ENCODE measurements at regions not wholly inside any gene's neighbourhood (a gene's known extent, or its start where the extent isn't known, plus 50 kb on each side); places are given as distances from the start of the nearest gene placed in this dataset.

- BruUV-seq (replicated peaks), result no TSS peak
- POLR2A ChIA-PET, result no interaction called here
- no peaks in the 10 kb centered on the region for H3K27me3 ChIP-seq (ENCODE audit: control insufficient read depth in 2 of 2, insufficient read depth in 2 of 2, low read length in 2 of 2)
- no peaks in the 10 kb centered on the region for H3K4me1 ChIP-seq (replicated peaks in 1 of 2; ENCODE audit: control insufficient read depth in 2 of 2, insufficient read depth in 2 of 2, low read length in 2 of 2)
- no peak for ATAC-seq
- no peak overlapping the region for H3K9ac ChIP-seq (ENCODE audit: insufficient read depth in 1 of 2, low read depth in 2 of 2, low read length in 2 of 2)
- FAIRE-seq, result no peak
- H4K20me1 ChIP-seq (replicated peaks; ENCODE audit: control insufficient read depth, insufficient read depth, low read length), result no peaks in the 10 kb centered on the region
- no peak overlapping the region for H3K27ac ChIP-seq (ENCODE audit: extremely low read depth, low read depth, low read length)
- no peak overlapping the region for H3K4me3 ChIP-seq
- no peak for DNase-seq (ENCODE audit: extremely low read depth in 1 of 4, low spot score in 3 of 4)
- CTCF ChIA-PET (ENCODE audit: low intra/inter-chr PET ratio), result no interaction called here
- in situ Hi-C loops (cut with MboI), result no loop called here
- no peaks in the 10 kb centered on the region for H3K79me2 ChIP-seq (ENCODE audit: control insufficient read depth, insufficient read depth, low read length)
- TF ChIP-seq, protein P1, sequence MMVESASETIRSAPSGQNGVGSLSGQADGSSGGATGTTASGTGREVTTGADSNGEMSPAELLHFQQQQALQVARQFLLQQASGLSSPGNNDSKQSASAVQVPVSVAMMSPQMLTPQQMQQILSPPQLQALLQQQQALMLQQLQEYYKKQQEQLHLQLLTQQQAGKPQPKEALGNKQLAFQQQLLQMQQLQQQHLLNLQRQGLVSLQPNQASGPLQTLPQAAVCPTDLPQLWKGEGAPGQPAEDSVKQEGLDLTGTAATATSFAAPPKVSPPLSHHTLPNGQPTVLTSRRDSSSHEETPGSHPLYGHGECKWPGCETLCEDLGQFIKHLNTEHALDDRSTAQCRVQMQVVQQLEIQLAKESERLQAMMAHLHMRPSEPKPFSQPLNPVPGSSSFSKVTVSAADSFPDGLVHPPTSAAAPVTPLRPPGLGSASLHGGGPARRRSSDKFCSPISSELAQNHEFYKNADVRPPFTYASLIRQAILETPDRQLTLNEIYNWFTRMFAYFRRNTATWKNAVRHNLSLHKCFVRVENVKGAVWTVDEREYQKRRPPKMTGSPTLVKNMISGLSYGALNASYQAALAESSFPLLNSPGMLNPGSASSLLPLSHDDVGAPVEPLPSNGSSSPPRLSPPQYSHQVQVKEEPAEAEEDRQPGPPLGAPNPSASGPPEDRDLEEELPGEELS (CRISPR knock-in tag; IDR thresholded peaks at IDR 0.05; ENCODE audit: borderline replicate concordance), result no peak
- TF ChIP-seq ZNF282 (CRISPR knock-in tag; IDR thresholded peaks at IDR 0.05), result no peak
- TF ChIP-seq SMARCA5 (IDR thresholded peaks at IDR 0.05), result no peak
- TF ChIP-seq ZNF212 (CRISPR knock-in tag; IDR thresholded peaks at IDR 0.05), result no peak
- TF ChIP-seq, protein P2, sequence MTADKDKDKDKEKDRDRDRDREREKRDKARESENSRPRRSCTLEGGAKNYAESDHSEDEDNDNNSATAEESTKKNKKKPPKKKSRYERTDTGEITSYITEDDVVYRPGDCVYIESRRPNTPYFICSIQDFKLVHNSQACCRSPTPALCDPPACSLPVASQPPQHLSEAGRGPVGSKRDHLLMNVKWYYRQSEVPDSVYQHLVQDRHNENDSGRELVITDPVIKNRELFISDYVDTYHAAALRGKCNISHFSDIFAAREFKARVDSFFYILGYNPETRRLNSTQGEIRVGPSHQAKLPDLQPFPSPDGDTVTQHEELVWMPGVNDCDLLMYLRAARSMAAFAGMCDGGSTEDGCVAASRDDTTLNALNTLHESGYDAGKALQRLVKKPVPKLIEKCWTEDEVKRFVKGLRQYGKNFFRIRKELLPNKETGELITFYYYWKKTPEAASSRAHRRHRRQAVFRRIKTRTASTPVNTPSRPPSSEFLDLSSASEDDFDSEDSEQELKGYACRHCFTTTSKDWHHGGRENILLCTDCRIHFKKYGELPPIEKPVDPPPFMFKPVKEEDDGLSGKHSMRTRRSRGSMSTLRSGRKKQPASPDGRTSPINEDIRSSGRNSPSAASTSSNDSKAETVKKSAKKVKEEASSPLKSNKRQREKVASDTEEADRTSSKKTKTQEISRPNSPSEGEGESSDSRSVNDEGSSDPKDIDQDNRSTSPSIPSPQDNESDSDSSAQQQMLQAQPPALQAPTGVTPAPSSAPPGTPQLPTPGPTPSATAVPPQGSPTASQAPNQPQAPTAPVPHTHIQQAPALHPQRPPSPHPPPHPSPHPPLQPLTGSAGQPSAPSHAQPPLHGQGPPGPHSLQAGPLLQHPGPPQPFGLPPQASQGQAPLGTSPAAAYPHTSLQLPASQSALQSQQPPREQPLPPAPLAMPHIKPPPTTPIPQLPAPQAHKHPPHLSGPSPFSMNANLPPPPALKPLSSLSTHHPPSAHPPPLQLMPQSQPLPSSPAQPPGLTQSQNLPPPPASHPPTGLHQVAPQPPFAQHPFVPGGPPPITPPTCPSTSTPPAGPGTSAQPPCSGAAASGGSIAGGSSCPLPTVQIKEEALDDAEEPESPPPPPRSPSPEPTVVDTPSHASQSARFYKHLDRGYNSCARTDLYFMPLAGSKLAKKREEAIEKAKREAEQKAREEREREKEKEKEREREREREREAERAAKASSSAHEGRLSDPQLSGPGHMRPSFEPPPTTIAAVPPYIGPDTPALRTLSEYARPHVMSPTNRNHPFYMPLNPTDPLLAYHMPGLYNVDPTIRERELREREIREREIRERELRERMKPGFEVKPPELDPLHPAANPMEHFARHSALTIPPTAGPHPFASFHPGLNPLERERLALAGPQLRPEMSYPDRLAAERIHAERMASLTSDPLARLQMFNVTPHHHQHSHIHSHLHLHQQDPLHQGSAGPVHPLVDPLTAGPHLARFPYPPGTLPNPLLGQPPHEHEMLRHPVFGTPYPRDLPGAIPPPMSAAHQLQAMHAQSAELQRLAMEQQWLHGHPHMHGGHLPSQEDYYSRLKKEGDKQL (CRISPR knock-in tag; IDR thresholded peaks at IDR 0.05; ENCODE audit: borderline replicate concordance), result no peak
- TF ChIP-seq, protein P3, sequence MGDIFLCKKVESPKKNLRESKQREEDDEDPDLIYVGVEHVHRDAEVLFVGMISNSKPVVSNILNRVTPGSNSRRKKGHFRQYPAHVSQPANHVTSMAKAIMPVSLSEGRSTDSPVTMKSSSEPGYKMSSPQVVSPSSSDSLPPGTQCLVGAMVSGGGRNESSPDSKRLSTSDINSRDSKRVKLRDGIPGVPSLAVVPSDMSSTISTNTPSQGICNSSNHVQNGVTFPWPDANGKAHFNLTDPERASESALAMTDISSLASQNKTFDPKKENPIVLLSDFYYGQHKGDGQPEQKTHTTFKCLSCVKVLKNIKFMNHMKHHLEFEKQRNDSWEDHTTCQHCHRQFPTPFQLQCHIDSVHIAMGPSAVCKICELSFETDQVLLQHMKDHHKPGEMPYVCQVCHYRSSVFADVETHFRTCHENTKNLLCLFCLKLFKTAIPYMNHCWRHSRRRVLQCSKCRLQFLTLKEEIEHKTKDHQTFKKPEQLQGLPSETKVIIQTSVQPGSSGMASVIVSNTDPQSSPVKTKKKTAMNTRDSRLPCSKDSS (IDR thresholded peaks at IDR 0.05; ENCODE audit: low read depth, partially characterized antibody), result no peak
- H3K9me3 ChIP-seq (replicated peaks; ENCODE audit: control insufficient read depth, insufficient read depth, low read depth, low read length), result peaks cover 3% of the 10 kb centered on the region; the same call in 1 of the 2 replicates
- intact Hi-C loops (cut with micrococcal nuclease), result no loop called here
- H2AFZ ChIP-seq (ENCODE audit: low read depth, low read length), result no peak overlapping the region
- WGBS (ENCODE audit: insufficient coverage, low coverage, missing lambda C conversion rate), result 6% methylated on average over 2 of the region's 2 CpGs
- H3K9me1 ChIP-seq (ENCODE audit: control insufficient read depth, insufficient read depth, low read length), result no peaks in the 10 kb centered on the region
- no peaks in the 10 kb centered on the region for H3K36me3 ChIP-seq (ENCODE audit: control insufficient read depth, insufficient read depth, low read length)
- no peak overlapping the region for H3K4me2 ChIP-seq (ENCODE audit: insufficient read depth, low read length)
Observed at GRCh38 chr6:153539602-153540001, 408.5 kb upstream of the RGS17 start.
